ENCODE measurements at regions not wholly inside any gene's neighbourhood (a gene's known extent, or its start where the extent isn't known, plus 50 kb on each side); places are given as distances from the start of the nearest gene placed in this dataset.

- TF ChIP-seq RAD21 (IDR thresholded peaks at IDR 0.05) (no peak), JUND (IDR thresholded peaks at IDR 0.05) (no peak), YY1 (IDR thresholded peaks at IDR 0.05) (no peak), GABPA (IDR thresholded peaks at IDR 0.05 in 1 of 2, conservative IDR thresholded peaks at IDR 0.05 in 1 of 2) (no peak), SP1 (IDR thresholded peaks at IDR 0.05) (no peak), HNF4A (conservative IDR thresholded peaks at IDR 0.05) (no peak), TAF1 (conservative IDR thresholded peaks at IDR 0.05) (no peak), EGR1 (IDR thresholded peaks at IDR 0.05; ENCODE audit: low read depth in 2 of 2) (no peak), NR2F2 (IDR thresholded peaks at IDR 0.05) (no peak), FOXA1 (IDR thresholded peaks at IDR 0.05) (no peak)
- TF ChIP-seq, protein P1, sequence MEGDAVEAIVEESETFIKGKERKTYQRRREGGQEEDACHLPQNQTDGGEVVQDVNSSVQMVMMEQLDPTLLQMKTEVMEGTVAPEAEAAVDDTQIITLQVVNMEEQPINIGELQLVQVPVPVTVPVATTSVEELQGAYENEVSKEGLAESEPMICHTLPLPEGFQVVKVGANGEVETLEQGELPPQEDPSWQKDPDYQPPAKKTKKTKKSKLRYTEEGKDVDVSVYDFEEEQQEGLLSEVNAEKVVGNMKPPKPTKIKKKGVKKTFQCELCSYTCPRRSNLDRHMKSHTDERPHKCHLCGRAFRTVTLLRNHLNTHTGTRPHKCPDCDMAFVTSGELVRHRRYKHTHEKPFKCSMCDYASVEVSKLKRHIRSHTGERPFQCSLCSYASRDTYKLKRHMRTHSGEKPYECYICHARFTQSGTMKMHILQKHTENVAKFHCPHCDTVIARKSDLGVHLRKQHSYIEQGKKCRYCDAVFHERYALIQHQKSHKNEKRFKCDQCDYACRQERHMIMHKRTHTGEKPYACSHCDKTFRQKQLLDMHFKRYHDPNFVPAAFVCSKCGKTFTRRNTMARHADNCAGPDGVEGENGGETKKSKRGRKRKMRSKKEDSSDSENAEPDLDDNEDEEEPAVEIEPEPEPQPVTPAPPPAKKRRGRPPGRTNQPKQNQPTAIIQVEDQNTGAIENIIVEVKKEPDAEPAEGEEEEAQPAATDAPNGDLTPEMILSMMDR (IDR thresholded peaks at IDR 0.05; ENCODE audit: low read depth, low read length, missing input control): no peak
- TF ChIP-seq, protein P2, sequence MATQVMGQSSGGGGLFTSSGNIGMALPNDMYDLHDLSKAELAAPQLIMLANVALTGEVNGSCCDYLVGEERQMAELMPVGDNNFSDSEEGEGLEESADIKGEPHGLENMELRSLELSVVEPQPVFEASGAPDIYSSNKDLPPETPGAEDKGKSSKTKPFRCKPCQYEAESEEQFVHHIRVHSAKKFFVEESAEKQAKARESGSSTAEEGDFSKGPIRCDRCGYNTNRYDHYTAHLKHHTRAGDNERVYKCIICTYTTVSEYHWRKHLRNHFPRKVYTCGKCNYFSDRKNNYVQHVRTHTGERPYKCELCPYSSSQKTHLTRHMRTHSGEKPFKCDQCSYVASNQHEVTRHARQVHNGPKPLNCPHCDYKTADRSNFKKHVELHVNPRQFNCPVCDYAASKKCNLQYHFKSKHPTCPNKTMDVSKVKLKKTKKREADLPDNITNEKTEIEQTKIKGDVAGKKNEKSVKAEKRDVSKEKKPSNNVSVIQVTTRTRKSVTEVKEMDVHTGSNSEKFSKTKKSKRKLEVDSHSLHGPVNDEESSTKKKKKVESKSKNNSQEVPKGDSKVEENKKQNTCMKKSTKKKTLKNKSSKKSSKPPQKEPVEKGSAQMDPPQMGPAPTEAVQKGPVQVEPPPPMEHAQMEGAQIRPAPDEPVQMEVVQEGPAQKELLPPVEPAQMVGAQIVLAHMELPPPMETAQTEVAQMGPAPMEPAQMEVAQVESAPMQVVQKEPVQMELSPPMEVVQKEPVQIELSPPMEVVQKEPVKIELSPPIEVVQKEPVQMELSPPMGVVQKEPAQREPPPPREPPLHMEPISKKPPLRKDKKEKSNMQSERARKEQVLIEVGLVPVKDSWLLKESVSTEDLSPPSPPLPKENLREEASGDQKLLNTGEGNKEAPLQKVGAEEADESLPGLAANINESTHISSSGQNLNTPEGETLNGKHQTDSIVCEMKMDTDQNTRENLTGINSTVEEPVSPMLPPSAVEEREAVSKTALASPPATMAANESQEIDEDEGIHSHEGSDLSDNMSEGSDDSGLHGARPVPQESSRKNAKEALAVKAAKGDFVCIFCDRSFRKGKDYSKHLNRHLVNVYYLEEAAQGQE (IDR thresholded peaks at IDR 0.05): no peak
- TF ChIP-seq, protein P3, sequence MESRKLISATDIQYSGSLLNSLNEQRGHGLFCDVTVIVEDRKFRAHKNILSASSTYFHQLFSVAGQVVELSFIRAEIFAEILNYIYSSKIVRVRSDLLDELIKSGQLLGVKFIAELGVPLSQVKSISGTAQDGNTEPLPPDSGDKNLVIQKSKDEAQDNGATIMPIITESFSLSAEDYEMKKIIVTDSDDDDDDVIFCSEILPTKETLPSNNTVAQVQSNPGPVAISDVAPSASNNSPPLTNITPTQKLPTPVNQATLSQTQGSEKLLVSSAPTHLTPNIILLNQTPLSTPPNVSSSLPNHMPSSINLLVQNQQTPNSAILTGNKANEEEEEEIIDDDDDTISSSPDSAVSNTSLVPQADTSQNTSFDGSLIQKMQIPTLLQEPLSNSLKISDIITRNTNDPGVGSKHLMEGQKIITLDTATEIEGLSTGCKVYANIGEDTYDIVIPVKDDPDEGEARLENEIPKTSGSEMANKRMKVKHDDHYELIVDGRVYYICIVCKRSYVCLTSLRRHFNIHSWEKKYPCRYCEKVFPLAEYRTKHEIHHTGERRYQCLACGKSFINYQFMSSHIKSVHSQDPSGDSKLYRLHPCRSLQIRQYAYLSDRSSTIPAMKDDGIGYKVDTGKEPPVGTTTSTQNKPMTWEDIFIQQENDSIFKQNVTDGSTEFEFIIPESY (IDR thresholded peaks at IDR 0.05): no peak
- TF ChIP-seq, protein P4, sequence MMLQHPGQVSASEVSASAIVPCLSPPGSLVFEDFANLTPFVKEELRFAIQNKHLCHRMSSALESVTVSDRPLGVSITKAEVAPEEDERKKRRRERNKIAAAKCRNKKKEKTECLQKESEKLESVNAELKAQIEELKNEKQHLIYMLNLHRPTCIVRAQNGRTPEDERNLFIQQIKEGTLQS (IDR thresholded peaks at IDR 0.05): no peak
Observed at GRCh38 chr3:18591120-18591519, 166.0 kb upstream of the SATB1 start.

Data from liver (tissue), 3 donors.